ENCODE measurements at regions not wholly inside any gene's neighbourhood (a gene's known extent, or its start where the extent isn't known, plus 50 kb on each side); places are given as distances from the start of the nearest gene placed in this dataset.

- no peak for TF ChIP-seq CTCF (conservative IDR thresholded peaks at IDR 0.05; ENCODE audit: low read depth in 2 of 2)
- no peak for TF ChIP-seq CREB1 (CRISPR knock-in tag; IDR thresholded peaks at IDR 0.05; ENCODE audit: low read depth)
- TF ChIP-seq ZNF331 (CRISPR knock-in tag; IDR thresholded peaks at IDR 0.05; ENCODE audit: low read depth), result no peak
- no peak for TF ChIP-seq REST (IDR thresholded peaks at IDR 0.05; ENCODE audit: unreplicated experiment)
- TF ChIP-seq POLR2AphosphoS5 (IDR thresholded peaks at IDR 0.05; ENCODE audit: low read depth), result no peak
- no peak for TF ChIP-seq EZH2 (IDR thresholded peaks at IDR 0.05; ENCODE audit: low read depth, unreplicated experiment)
- no peak for TF ChIP-seq EZH2phosphoT487 (IDR thresholded peaks at IDR 0.05; ENCODE audit: unreplicated experiment)
- TF ChIP-seq JUNB (IDR thresholded peaks at IDR 0.05; ENCODE audit: unreplicated experiment), result no peak
- no peak for TF ChIP-seq ZNF462 (CRISPR knock-in tag; IDR thresholded peaks at IDR 0.05)
- TF ChIP-seq ETS1 (IDR thresholded peaks at IDR 0.05), result no peak
Observed at GRCh38 chr17:51491416-51491815, 231.1 kb downstream of the UTP18 start.
